ENCODE measurements at regions not wholly inside any gene's neighbourhood (a gene's known extent, or its start where the extent isn't known, plus 50 kb on each side); places are given as distances from the start of the nearest gene placed in this dataset.
A peak's percentile ranks its signal among the peaks of the same experiment; 100 is the strongest.
"Not testable (repeated sequence)": the region's sequence is repeated elsewhere in the genome, so short reads cannot be mapped to it uniquely, and the experiment has no call there.

GRCh38 chr14:34055157-34055950, 104.5 kb upstream of the EGLN3 start:
- no peak for DNase-seq

- no peak for DNase-seq
These were observed 102.8 kb upstream of the EGLN3 start for GRCh38 chr14:34053666-34054065.

DNA sequence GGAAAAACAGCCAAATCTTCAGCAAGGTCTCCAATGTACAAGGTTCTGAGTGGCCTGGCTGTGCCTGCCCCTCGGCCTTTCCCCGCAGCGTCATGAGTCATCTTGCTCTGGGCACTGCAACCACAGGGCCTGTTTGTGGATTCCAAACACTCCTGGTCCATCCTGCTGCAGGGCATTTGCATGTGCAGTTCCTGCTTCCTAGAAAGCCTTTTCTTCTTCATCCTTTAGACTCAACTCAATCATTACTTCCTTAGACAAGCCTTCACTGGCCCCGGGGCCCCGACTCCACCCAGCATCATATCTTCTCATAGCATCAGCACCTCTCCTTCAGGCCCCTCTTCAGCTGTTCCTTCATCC, 101.8 kb upstream of the EGLN3 start:
- DNase-seq = no peak

DNA sequence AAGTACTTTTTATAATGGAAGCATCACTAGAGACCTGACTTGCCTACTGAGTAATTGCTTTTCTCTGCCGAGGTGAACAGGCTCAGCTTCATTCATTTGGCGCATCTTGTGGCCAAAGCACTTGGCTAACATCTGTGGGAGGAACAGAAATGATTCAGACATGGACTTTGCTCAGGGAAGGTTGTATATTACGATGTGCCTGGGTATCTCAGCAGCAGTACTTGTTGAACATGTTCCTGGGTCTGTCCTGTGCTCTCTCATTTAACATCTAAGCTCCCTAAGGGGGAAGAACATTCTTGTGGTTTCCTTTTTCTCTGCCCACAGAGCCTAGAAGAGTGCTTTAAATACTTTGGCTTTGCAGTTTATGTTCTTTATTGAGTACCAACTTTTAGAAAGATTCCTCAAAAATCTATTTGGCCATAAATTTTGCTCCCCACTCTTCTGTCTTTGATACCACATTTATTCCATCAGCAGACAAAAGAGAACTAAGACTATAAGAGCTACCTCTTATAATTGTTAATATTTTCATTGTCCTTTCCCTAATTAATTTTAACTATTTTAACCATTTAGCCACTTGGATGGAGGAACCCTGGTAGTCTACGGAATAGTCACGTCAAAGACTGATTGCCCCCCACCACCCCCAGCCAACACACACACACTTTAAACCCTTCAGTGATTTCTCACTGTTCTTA, 101.2 kb upstream of the EGLN3 start:
- no peak for DNase-seq

- no peak for DNase-seq
These were observed 99.7 kb upstream of the EGLN3 start for GRCh38 chr14:34050606-34051005.

- DNase-seq = no peak
These were observed 98.9 kb upstream of the EGLN3 start for GRCh38 chr14:34049790-34050189.

DNA sequence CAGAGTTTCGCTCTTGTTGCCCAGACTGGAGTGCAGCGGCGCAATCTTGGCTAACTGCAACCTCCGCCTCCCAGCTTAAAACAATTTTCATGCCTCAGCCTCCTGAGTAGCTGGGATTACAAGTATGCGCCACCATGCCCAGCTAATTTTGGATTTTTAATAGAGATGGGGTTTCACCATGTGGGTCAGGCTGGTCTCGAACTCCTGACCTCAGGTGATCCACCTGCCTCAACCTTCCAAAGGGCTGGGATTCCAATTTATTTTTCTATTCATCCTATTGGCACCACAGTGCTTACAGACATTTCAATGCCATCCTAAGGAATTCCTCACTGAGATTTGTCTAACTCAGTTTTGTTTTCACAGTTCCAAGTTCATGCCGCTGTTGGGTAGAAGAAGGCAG, 98.3 kb upstream of the EGLN3 start:
- not testable (repeated sequence) for DNase-seq

- DNase-seq = no peak
These were observed 96.1 kb upstream of the EGLN3 start for GRCh38 chr14:34046799-34047520.

GRCh38 chr14:34044666-34045306, 93.9 kb upstream of the EGLN3 start:
- no peak for DNase-seq

- DNase-seq = no peak
These were observed 93.4 kb upstream of the EGLN3 start for GRCh38 chr14:34044373-34044637.

- peak; percentile 53 to 81 for DNase-seq
These were observed 92.9 kb upstream of the EGLN3 start for GRCh38 chr14:34043627-34044372.

DNA sequence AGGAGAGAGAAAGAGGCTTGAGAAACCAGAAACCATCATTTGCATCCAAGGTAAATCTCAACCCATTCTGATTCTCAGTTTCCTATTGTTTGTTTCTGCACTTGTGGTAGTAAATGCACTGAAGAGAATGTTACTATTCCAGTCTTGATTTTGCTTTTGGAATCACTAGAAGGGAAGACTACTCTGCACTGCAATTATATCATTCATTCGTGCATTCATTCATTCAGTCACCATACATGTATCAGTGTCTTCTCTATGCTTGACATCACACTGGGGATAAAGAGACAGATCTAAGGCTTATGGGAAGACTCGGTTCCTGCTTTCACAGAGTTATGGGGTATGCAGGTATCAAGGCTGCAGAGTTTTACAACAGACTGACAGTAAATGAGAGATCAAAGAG, 90.3 kb upstream of the EGLN3 start:
- DNase-seq = no peak

- no peak for DNase-seq
These were observed 89.9 kb upstream of the EGLN3 start for GRCh38 chr14:34040766-34041165.

- no peak for DNase-seq
These were observed 88.7 kb upstream of the EGLN3 start for GRCh38 chr14:34039428-34040047.

DNA sequence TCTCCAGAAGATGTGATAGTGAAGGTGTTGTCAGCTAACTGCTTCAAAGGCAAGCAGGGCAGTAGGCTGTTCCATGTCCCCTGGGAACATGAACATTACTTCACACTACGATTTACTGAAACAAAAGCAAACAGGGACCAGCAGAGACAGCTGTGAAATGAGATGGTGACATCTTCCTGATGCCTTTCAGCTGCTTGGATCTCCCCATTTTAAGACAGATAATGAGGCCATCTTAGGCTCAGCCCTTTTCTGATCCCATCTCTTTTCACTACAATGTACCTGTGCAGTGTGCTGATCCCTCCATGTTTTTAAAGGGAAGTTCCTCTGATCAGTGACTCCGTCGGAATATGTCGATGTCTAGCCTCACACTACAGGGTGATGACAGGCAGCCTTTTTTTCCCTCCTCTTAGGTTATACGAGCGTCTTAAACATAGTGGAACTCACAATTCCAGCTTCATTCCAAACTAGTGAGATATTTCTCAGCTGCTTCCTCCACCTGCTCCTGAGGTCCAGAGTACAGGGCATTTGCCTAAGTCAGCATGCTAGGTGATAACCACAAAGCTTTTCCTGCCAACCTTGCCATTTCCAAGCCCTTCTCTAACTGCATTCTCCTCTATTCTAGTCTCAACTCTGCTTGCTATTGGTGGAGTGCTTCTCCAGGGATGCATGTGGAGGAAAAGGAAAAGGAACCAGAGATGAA, 87.6 kb upstream of the EGLN3 start:
- DNase-seq = no peak

- no peak for DNase-seq
These were observed 85.5 kb upstream of the EGLN3 start for GRCh38 chr14:34036319-34036766.

GRCh38 chr14:34035934-34036250, 85.0 kb upstream of the EGLN3 start:
- no peak for DNase-seq

DNA sequence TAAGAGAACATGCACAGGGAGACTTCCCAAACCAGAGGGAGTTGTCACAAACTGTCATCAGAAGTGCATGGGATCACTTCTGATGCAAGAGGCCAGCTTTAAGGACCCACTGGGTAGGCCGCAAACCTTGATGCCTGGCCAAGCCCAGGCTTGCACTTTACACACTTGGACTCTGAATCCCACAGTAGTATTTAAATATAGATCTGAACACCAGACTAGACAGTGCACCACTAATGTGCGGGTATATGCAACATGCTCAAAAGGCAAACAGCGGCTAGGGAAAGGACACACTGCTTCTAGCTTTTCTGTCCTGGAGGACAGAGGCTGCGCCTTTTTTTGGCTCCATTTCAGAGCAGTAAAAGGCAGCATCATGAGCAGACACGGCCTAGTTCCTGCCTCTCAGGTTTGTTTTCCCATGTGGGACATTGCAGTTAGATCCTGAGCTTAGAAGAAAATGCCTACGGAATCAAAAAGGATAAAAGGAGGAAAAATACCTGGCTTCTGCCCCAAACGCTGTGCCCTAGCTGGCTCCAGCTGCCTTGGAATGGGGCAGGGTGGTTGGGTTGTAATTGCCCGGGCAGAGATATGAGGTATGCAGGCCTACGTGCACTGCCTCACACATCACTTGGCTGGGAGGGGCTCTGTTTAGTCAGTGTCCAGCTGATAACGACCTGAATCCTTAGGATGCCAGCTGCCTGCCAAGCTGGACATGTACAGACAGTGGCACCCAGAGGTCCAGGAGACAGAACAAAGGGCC, 84.5 kb upstream of the EGLN3 start:
- DNase-seq = no peak

DNA sequence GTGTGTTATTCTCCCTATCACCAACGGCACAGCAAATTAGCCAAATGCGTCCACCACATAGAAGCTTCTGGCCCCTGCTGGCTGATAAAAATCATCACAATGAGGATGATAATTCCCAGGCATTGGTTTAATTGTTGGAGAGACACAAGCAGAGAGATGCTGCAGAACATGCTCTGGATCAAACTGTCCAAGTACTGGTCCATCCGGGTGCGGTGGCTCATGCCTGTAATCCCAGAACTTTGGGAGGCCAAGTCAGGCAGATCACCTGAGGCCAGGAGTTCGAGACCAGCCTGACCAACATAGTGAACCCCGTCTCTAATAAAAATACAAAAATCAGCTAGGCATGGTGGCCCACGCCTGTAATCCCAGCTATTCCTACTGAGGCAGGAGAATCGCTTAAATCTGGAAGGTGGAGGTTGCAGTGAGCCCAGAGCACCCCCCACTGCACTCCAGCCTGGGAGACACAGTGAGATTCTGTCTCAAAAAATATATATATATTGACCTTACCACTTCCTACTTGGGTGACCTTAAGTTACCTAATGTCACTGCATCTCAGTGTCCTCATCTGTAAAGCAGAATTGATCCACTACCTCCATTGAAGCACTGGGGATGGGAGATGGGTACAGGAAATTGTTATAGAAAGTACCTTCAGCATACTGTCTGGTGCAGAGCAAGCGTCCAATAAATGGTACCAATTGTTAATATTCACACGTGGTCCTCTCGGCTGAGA, 83.7 kb upstream of the EGLN3 start:
- DNase-seq = no peak

DNA sequence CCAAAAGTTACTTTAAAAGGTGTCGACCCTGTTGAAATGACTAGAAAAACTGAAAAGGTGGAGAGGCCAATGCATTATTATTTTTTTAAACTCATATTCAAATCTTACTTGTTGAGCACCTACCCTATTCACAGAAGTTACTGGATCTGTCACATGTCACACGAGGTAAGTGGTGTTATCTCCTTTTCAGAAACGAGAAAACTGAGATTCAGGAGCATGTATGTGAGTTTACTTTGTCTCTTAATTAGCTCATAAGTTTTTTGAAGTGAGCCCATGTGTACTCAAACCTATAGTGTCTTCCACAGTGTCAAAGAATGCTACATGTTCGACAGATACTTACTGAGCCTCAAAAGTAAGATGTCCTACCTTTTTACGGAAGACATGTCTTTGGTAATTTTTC, 81.8 kb upstream of the EGLN3 start:
- DNase-seq = no peak
